Muscle layer of duodenum (tissue), 2 donors: ENCODE measurements at regions not wholly inside any gene's neighbourhood (a gene's known extent, or its start where the extent isn't known, plus 50 kb on each side); places are given as distances from the start of the nearest gene placed in this dataset.
"Not testable (repeated sequence)": the region's sequence is repeated elsewhere in the genome, so short reads cannot be mapped to it uniquely, and the experiment has no call there.

Source experiments
- H3K27ac ChIP-seq: one replicate; pipeline ENCODE4 v1.7.0; 2013; ENCODE audit warnings: mild to moderate bottlenecking, low read length
- H3K27me3 ChIP-seq: one replicate; pipeline ENCODE4 v1.7.0; 2013; ENCODE audit warnings: low read depth, mild to moderate bottlenecking, control low read depth, low read length
- H3K36me3 ChIP-seq, 2 donors: one replicate each; pipeline ENCODE4 v1.7.0; 2013; ENCODE audit warnings: low read length in 2 of 2, control low read depth in 1 of 2, mild to moderate bottlenecking in 1 of 2; ENCODE audit not compliant: insufficient read depth in 2 of 2, control insufficient read depth in 1 of 2
- H3K4me1 ChIP-seq, 2 donors: one replicate each; pipeline ENCODE4 v1.7.0; 2013; ENCODE audit warnings: low read length in 2 of 2, mild to moderate bottlenecking in 2 of 2, control low read depth in 1 of 2, moderate library complexity in 1 of 2; ENCODE audit not compliant: insufficient read depth in 2 of 2, control insufficient read depth in 1 of 2
- H3K4me3 ChIP-seq, 2 donors: one replicate each; pipeline ENCODE4 v1.7.0; 2013; ENCODE audit warnings: low read length in 2 of 2, low read depth in 1 of 2, mild to moderate bottlenecking in 1 of 2
- H3K9me3 ChIP-seq, 2 donors: one replicate each; pipeline ENCODE4 v1.7.0; 2013; ENCODE audit warnings: low read length in 2 of 2, control low read depth in 1 of 2, mild to moderate bottlenecking in 1 of 2; ENCODE audit not compliant: control insufficient read depth in 1 of 2
- donor health status: healthy.

DNA sequence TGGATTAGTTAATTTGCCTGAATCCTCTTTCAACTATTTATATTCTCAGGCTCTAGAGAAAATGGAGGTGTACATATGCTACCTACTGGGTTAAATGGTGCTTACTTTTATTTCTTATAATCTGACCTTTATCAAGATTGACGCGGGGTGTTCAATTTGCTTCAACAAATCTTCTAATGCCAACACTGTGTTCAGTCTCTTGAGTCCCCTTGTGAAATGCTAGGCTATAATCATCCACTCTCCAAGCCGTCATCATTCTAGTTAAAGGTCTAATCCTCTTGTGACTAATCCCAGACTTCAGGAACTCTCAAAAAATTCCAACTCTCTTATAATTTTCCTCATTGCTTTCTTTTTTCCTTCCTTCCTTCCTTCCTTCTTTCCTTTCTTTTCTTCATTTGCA is 1396.2 kb downstream of the CDH8 start:
- H3K27ac ChIP-seq: no peak overlapping the region
- H3K4me1 ChIP-seq: no peaks in the 10 kb centered on the region
- H3K9me3 ChIP-seq: no peaks in the 10 kb centered on the region
- no peak overlapping the region for H3K4me3 ChIP-seq
- H3K27me3 ChIP-seq: no peaks in the 10 kb centered on the region
- no peaks in the 10 kb centered on the region for H3K36me3 ChIP-seq

GRCh38 chr16:60636636-60637035 is 1399.6 kb downstream of the CDH8 start:
- H3K4me1 ChIP-seq, H3K9me3 ChIP-seq, H3K36me3 ChIP-seq, H3K27ac ChIP-seq, H3K27me3 ChIP-seq, H3K4me3 ChIP-seq: not testable (repeated sequence)

DNA sequence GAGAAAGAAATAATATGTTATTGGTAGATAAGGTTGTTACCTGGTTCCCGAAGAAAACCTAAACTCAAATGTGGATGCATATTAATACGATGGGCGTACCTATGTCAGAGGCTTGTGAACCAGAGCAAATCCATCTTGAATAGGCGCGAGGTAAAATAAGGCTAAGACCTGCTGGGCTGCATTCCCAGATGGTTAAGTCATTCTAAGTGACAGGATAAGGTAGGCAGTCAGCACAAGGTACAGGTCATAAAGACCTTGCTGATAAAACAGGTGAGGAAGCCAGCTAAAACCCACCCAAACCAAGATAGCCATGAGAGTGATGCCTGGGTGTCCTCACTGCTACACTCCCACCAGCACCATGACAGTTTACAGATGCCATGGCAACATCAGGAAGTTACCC is 1400.1 kb downstream of the CDH8 start:
- no peaks in the 10 kb centered on the region for H3K36me3 ChIP-seq
- H3K9me3 ChIP-seq: no peaks in the 10 kb centered on the region
- no peaks in the 10 kb centered on the region for H3K27me3 ChIP-seq
- H3K27ac ChIP-seq: no peak overlapping the region
- H3K4me1 ChIP-seq: no peaks in the 10 kb centered on the region
- H3K4me3 ChIP-seq: no peak overlapping the region

- H3K36me3 ChIP-seq: no peaks in the 10 kb centered on the region
- H3K9me3 ChIP-seq: no peaks in the 10 kb centered on the region
- no peak overlapping the region for H3K27ac ChIP-seq
- no peaks in the 10 kb centered on the region for H3K4me1 ChIP-seq
- no peaks in the 10 kb centered on the region for H3K27me3 ChIP-seq
- H3K4me3 ChIP-seq: no peak overlapping the region
Observed at GRCh38 chr16:60635548-60635947, 1400.7 kb downstream of the CDH8 start.

DNA sequence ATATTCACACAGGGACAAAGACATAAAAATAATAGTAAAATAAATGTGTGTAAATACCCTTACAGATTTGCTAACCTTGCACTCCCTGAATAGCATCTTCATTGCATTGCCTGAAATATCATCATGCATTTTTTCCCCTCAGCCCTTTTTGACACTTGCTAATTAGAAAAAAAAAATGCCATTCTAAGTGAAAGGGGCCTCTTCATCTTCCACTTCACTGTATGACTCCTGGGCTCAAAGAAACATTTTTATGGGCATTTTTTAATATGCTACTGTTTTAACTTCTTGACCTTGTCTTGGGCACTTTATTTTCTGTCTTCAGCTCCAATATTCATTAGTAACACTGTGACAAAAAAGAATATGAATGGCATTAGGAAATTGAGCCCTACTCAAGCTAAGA is 1424.4 kb downstream of the CDH8 start:
- no peak overlapping the region for H3K4me3 ChIP-seq
- no peak overlapping the region for H3K27ac ChIP-seq
- no peaks in the 10 kb centered on the region for H3K27me3 ChIP-seq
- H3K9me3 ChIP-seq: no peaks in the 10 kb centered on the region
- no peaks in the 10 kb centered on the region for H3K4me1 ChIP-seq
- H3K36me3 ChIP-seq: no peaks in the 10 kb centered on the region

- H3K27ac ChIP-seq: no peak overlapping the region
- no peaks in the 10 kb centered on the region for H3K27me3 ChIP-seq
- no peak overlapping the region for H3K4me3 ChIP-seq
- H3K9me3 ChIP-seq: no peaks in the 10 kb centered on the region
- no peaks in the 10 kb centered on the region for H3K4me1 ChIP-seq
- no peaks in the 10 kb centered on the region for H3K36me3 ChIP-seq
Observed at GRCh38 chr16:60608971-60609370, 1427.3 kb downstream of the CDH8 start.

- H3K4me3 ChIP-seq, H3K27ac ChIP-seq, H3K27me3 ChIP-seq, H3K9me3 ChIP-seq, H3K36me3 ChIP-seq, H3K4me1 ChIP-seq: not testable (repeated sequence)
Observed at GRCh38 chr16:60605652-60606051, 1430.6 kb downstream of the CDH8 start.

GRCh38 chr16:60605176-60605575 is 1431.1 kb downstream of the CDH8 start:
- no peaks in the 10 kb centered on the region for H3K36me3 ChIP-seq
- H3K4me3 ChIP-seq: no peak overlapping the region
- H3K9me3 ChIP-seq: no peaks in the 10 kb centered on the region
- no peak overlapping the region for H3K27ac ChIP-seq
- no peaks in the 10 kb centered on the region for H3K27me3 ChIP-seq
- no peaks in the 10 kb centered on the region for H3K4me1 ChIP-seq

DNA sequence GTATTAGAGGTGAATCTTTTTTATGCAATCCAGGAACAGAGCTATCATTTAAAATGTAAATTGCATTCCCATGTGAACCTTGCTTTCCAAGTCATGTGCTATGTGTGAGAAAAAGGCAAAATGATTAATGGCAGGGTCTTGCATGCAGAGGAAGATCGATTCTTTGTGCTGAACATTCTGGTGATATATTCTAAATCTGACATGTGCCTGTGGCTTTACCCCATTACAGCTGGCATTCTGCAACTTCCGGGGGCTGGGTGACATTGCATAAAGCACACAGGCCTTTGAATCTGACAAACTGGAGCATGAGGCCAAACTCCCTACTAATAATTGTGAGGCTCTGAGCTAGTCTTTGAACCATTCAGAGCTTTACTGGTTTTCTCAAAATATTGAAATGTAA is 1449.7 kb downstream of the CDH8 start:
- Histone ChIP-seq H3K27ac (no peak overlapping the region), H3K4me1 (no peaks in the 10 kb centered on the region), H3K4me3 (no peak overlapping the region), H3K27me3 (no peaks in the 10 kb centered on the region), H3K9me3 (no peaks in the 10 kb centered on the region), H3K36me3 (no peaks in the 10 kb centered on the region)

DNA sequence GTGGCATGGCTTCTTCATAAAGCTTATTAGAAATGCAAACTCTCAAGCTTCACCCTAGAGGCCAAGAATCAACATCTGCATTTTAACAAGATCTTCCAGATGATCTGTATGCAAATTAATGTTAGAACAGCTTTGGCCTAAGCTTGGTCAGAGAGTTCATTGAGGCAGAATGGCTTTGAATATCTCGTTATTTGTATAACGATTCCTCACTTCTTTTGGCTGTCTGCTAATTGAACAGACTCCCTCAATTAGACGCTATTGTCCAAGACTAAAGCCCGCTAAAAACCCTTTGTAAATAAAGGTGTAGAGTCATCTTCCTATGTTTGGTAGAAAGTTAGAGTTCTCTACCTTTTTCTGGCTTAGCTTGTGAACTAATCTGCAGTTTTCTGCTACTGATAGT is 1453.7 kb downstream of the CDH8 start:
- no peak overlapping the region for H3K4me3 ChIP-seq
- no peaks in the 10 kb centered on the region for H3K36me3 ChIP-seq
- H3K9me3 ChIP-seq: no peaks in the 10 kb centered on the region
- no peak overlapping the region for H3K27ac ChIP-seq
- no peaks in the 10 kb centered on the region for H3K4me1 ChIP-seq
- H3K27me3 ChIP-seq: no peaks in the 10 kb centered on the region

DNA sequence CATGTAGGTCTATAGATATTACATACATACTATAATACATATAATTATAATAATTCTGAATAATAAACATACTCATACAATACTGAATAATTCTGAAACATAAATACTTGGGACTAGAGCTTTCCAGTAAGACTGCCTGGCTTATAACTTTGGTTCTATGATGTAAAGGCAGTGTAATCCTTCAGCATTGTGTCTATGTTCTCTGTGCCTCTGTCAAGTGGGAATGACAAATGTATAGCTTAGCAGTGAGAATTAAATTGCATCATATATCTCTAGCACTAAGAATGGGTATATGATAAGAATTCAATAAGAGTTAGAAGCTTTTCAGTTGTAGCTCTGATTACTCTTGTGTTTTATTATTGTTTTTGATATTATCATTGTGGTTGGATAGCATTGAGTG is 1469.3 kb downstream of the CDH8 start:
- Histone ChIP-seq H3K27ac (no peak overlapping the region), H3K4me1 (no peaks in the 10 kb centered on the region), H3K9me3 (no peaks in the 10 kb centered on the region), H3K4me3 (no peak overlapping the region), H3K27me3 (no peaks in the 10 kb centered on the region), H3K36me3 (no peaks in the 10 kb centered on the region)

GRCh38 chr16:60564588-60564987 is 1471.7 kb downstream of the CDH8 start:
- Histone ChIP-seq H3K4me3 (no peak overlapping the region), H3K27me3 (no peaks in the 10 kb centered on the region), H3K4me1 (no peaks in the 10 kb centered on the region), H3K27ac (no peak overlapping the region), H3K36me3 (no peaks in the 10 kb centered on the region), H3K9me3 (no peaks in the 10 kb centered on the region)
